ENCODE measurements at regions not wholly inside any gene's neighbourhood (a gene's known extent, or its start where the extent isn't known, plus 50 kb on each side); places are given as distances from the start of the nearest gene placed in this dataset.
"Not testable (repeated sequence)": the region's sequence is repeated elsewhere in the genome, so short reads cannot be mapped to it uniquely, and the experiment has no call there.

DNA sequence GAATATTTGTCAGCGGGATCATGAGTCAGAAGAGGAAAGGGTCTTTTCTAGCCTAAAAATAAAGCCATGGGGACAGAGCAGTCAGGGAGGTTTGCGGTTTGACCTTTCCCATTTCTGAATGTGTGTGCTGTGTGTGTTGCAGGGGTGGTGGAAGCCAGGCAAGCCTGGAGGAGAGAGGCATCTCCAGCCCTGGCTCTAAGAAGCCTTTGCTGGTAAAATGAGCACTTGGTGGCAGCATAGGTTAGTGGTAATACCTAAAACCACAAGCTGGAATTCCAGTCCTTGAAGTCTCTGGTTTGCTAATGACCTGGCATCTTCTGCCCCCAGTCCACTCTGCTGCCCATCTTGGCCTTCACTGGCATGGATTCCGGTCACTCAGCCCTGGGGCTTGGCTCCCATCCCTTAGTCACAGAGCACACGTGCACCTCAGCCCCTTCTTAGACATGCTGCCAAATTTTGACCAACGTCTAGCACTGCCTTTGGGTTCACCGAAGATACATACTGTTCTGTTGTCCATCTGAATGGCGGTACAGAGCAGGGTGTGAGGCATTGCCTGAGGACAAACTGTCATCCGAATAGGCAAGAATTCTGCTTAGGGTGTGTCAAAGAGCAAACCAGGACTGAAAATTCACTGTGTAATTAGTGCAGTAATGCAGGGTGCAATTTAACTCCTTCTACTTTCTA is 52.7 kb downstream of the KCNA5 start:
- no peak for DNase-seq

DNA sequence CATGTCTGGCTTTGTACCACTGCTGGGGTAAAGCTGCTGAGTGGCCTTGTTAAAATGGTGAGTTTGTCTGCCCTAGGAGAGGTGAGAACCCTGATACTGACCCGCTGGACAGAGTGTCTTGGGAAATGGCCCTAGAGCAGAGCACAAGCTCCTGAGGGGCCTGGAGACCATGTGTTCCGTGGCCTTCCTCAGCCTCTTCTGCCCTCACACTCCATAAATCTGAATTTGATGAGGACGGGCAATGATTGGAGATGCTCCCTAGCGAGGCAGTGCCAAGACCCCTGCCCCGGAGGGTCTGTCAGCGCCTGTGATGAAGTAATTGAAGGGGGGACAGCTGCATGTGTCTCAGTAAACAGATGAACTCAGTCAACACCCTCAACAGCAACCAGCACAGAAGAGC is 54.1 kb downstream of the KCNA5 start:
- DNase-seq, result no peak

DNA sequence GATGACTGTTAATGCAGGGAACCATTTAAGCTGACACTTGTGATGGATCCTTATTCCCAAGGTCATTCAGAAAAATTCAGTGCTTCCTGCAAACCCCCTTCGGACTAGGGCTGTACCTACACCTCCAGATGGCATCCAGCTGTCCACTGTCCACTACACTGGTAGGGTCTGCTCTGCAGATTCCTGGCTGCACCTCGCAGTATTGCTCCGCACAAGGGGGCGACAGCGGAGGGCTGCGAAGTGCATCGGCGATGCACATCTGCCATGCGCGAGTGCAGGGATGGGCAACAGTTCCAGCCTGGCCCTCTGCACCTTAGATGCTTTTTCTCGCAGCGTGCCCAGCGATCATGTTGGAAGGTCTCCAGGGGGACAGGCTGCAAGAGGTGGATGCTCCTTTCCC is 55.5 kb downstream of the KCNA5 start:
- DNase-seq, result no peak

DNA sequence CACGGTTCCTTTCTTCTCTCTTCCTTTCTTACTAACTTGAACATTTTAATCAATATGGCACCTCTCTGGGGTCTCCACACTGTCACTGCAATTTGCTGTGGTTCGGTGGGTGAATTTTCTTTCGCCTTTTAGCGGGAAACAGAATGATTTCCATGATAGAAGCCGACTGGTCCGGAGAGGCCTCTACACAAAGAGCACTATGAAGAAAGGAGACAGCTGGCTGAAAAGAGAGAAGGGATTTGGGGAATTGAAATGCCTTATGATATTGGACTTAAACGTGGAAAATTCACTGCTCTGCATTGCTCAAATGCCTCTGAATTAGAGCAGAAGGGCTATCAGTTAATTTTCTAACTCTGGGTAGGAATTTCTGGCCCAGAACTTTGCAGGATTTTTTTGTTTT is 55.9 kb downstream of the KCNA5 start:
- DNase-seq, result no peak

DNA sequence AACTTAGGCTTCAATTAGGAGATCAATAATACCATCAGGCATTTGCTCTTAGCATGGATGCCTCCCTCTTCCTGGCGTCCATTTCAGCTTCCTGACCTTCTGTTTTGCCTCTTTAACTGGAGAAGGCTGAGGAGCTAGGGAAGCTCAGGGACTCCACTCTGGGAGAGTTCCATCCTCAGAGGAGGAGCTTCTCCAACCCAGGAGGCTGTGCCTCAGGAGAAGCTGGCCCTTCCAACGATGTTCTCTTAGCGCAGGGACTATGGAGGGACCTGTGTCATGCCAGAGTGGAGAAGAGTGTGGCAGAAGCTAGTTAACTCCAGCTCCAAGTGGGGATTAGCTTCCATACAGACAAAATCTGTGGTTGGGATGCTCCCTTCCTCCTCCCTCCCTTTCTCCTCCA is 58.0 kb downstream of the KCNA5 start:
- DNase-seq, result no peak

DNA sequence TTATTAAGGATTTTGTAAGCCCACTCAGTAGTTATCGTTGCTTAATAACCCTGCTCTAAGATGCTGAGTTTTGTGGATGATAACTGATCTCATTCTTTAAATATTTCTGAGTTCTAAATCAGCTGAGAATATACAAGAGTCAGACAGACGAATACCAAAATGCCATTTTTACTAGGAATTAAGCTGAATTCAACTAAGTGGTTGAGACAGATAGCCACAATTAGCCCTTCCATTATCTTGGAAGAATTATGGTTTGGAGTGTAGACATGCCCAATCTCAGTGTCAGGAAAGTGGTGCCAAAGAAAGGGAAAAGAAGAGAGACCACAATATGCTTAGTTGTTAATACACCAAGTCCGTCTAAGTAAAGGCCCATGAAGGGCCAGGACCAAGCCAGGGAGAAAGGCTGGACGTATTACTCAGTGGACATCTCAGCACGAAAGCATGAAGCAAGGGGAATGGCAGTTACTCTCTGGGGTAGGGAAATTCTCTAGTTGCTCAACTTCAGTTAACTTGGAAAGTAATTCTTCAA is 58.6 kb downstream of the KCNA5 start:
- no peak for DNase-seq

DNA sequence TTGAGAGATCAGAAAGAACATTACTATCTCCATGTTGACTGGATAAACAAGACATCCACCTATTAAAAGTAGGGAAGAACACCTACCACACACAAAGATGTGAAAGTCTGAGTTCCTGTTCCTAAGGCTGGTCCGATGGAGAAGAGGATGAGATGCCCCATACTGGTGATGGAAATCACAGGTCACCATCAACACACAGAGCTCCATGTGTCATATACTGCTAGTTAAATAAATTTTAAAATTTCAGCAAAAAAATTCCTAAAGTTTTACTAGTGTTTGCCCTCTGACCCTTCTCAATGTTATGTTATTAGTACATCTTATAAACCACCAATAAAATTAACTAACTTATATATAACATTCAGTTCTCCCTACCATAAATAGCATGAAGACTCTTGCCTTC is 59.1 kb downstream of the KCNA5 start:
- no peak for DNase-seq

DNA sequence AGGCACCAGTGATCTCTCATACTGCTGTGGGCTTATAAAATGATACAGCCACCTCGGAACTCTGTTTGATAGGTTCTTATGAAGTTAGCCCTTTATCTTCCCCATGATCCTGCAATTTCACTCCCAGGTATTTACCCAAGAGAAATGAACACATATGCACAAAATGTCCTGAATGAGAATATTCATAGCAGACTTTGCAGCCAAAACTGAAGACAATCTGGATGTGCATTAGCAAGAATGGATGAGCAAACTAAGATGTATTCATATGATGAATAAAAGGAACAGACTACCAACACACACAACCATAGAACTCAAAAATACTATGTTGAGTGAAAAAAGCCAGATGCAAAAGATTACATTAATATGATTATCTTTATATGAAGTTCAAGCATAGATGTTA is 66.7 kb downstream of the KCNA5 start:
- DNase-seq, result no peak

DNA sequence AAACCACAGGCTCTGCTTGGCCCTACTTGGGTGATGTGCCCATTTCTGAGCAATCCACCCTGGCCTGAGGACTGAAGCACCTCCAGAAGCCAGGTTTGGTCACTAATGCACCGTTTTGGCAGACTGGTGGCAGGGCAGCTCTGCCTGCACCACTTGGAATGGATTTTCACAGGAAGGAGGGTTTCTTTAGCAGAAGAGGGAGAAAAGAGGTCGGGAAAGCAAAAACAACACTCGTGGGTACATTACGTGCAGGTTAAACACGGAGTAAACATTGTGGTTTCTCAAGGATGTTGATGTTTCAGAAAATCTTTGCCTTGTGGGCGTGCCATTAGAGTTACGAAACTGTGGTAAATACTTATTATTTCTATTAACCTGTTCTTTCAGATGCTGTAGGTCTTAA is 70.8 kb downstream of the KCNA5 start:
- no peak for DNase-seq

DNA sequence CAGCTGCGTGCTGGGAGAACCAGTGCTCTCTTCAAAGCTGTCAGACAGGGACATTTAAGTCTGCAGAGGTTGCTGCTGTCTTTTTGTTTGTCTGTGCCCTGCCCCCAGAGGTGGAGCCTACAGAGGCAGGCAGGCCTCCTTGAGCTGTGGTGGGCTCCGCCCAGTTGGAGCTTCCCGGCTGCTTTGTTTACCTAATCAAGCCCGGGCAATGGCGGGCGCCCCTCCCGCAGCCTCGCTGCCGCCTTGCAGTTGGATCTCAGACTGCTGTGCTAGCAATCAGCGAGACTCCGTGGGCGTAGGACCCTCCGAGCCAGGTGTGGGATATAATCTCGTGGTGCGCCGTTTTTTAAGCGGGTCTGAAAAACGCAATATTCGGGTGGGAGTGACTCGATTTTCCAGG is 78.1 kb downstream of the KCNA5 start:
- not testable (repeated sequence) for DNase-seq

DNA sequence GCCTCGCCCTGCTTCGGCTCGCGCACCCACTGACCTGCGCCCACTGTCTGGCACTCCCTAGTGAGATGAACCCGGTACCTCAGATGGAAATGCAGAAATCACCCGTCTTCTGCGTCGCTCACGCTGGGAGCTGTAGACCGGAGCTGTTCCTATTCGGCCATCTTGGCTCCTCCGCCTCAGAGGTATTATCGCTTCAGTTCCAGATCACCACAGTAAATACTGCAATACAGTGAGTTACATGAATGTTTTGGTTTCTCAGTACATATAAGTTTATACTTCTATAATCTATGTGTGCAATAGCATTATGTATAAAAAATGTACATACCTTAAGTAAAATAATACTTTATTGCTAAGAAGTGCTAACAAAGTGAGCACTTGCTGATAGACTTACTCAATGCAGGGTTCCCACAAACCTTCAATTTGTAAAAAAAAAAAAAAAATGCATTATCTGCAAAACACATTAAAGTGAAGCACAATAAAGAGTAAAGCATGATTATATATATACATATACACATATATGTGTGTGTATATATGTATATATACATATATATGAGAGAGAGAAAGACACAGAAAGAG is 78.7 kb downstream of the KCNA5 start:
- DNase-seq, result not testable (repeated sequence)

DNA sequence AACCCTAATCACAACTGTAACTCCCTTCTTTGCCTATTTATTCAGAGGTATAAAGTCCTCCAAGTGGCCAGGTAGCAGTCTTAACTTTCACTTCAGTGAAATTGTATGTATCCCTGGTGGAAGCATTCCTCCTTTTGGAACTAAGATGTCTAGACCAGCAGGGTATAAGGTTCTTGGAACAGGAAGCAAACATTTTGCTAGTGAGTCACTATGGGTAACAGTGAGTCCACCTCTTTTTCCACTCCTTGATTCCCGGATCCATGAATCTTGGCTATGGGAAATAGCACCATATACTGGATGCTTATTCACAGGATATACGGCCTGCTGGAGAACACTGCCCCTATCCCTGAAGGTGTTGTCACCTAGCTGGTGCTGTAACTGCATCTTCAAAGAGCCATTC is 80.2 kb downstream of the KCNA5 start:
- DNase-seq, result no peak

DNA sequence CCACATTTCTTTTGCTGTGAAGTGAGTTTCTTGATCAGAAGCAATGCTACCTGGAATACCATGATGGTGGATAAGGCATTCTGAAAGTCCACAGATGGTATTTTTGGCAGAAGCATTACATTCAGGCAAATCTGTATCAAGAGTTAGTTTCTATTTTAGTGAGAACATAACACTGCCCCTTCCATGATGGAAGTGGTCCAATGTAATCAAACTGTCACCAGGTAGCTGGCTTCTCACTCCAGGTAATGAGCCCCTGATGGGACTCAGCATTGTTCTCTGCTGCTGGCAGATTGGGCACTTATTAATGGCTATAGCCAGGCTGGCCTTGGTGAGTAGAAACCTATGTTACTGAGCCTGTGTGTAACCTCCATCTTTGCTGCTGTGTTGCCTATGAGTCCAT is 80.7 kb downstream of the KCNA5 start:
- no peak for DNase-seq

DNA sequence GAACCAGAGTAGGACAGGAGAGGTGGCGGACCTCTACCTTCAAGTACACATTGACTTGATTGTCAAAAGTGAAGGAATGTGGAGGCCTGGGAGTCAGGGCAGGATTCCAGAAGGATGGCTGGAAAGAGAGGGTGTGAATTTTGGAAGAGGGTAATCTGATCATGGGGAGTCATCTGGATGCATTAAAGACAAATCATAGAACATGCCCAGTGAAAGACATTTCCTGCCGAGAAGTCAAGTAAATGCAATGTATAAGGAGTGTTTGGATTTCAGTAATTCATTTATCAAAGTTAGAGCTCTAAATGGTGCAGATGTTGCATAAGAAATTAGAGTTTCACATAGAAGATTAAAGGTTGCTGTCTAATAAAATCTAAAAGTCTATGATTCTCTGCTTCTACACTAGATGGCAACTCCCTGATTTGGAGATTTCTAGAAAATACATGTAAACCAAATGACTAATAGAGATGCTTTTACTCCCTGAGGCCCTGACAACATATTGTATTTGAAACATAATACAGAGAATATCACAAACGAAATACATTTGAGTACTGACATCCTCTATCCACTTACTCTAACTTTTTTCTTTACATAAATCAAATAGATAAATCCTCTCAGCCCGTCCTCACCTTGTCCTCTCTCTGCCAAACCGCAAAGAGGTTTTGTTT is 91.3 kb downstream of the KCNA5 start:
- DNase-seq, result no peak

DNA sequence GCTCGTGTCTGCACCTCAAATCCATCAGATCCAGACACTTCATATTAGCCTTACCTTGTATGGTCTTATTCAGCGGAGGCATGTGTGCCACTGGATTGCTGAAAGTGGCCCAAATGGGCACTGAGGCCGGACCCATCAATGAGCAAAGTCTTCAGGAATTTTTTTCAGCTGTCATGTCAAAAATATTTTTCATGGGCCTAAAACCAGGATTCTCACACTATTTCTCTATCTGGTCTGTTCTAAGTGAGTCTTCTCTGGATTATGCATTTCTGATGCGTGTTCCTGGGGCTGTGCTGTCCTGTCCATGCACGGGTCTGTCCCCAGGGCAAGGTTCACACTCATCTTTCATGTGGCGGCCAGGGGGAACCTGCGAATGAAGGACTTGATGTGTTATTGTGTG is 94.6 kb downstream of the KCNA5 start:
- no peak for DNase-seq

DNA sequence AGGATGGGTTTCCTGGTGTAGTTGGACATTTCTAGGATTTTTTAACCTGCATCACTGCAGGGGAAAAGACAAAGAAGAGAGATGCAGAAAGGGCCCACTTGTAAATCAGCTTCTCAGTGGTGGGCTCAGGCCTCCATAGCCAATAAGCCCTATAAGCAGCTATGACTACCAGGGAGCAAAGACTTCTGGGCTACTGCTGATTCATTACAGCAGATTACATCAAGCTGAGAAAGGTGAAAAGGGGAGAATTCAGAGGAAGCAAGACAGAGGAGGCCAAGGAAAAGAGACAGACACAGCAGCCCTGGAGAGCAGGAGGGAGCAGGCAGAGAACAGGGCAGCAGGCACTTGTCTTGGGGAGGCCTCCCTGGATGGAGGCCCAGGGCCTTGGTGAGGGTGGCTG is 95.2 kb downstream of the KCNA5 start:
- no peak for DNase-seq

DNA sequence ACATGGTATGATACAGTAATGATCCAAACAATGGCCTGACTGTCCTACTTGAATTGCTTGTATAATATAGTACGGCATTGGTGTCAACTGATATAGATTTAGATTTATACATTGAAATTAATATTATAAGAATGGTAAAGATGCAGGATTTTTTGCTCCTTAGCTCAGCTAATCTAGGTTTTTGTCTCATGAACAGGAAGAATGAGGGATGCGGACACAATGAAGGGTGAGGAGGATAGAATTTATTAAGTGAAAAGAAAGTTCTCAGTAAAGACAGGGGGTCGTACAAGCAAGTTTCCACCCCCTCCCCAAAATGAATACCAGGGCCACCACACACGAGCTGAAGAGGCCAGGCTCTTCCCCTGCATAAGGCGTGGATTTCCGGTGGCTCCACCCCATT is 96.1 kb downstream of the KCNA5 start:
- no peak for DNase-seq

DNA sequence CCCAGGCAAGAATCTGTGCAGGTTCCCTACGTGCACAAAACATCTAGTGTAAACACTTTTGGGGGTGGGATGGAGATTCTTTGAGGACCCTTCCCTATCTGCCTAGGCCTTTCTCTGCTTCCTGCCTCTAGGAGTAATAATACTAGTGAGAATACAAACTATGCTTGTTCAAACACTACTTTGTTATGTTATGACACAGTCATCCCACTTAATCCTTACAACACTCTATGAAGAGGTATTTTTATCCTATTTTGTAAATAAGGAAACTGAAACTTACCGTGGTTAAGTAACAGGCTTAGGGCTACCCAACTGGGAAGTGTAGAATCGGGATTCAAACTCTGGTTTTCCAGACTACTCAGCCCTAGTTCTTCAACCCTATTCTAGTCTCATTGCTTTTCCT is 96.5 kb downstream of the KCNA5 start:
- no peak for DNase-seq

DNA sequence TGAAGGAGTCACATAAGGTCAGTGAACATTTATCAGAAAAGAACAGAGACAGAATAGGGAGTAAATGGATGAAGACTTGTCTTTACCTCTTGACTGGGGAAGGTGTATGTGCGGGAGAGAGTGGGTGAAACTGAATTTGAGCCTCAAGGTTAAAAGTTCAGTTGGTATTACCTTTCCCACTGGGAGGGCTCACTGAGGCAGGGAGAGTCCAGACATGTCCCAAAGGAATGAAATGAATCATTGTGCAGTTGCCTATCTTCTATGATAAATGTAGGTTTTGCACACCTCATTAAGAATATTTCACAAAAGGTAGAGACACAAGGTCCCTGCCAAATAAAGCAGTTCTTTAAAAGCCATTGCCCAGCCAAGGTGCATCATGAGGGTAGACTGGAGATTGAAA is 105.2 kb downstream of the KCNA5 start:
- DNase-seq, result no peak

DNA sequence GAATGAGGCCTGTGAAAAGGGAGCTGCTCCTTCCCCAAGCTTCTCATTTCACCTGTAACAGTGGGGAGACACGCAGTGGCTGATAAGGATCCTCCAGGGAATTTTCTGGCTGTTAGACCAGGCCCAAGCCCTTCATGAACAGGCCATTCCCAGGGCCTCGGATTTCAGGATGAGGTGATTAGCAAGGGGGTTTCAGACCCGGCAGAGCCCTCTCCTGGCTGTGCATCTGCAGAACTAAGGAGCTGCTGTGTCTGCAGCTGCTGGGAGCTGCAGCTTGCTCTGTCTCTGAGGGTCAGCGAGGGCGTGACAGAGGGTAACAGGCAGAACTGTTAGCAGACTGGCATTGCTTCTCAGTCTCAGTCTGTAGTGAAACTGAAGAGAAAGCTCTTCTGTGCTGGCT is 110.4 kb downstream of the KCNA5 start:
- DNase-seq, result no peak

DNA sequence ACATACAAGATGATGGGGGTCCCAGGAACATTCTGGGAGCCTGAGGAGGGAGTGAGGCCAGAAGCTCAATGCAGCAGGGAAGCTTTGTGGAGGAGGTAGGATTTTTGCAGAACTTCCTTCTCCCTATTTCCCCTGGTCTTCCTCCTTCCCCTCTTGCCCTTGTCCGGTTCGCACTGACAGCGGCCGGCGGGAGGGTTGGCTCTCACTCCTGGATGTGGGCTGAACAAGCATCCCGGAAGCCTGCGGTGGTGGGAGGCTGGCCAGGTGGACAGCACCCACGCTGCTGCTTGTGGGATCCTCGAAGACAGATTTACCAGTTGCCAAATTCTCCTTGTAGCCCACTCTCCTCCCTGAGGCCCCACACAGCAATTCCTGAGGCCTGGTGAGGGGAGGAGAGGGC is 112.2 kb downstream of the KCNA5 start:
- no peak for DNase-seq

DNA sequence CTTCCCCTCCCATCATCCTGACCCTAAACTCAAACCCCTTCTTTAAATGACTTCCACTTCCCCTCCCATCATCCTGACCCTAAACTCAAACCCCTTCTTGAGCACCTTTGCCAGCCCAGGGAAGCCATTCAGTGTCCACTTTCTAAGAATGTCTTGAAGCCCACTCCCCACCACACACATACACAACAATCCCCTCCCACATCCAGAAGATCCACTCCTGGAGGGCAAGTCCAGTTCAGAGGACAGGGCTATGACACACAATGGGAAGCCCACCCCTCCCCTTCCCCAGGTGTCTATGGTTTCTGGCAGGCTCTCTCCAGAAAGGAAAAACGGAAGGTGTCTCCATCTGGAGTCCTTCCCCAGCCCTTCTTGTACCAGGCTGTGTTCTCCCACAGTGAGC is 117.1 kb downstream of the KCNA5 start:
- no peak for DNase-seq

DNA sequence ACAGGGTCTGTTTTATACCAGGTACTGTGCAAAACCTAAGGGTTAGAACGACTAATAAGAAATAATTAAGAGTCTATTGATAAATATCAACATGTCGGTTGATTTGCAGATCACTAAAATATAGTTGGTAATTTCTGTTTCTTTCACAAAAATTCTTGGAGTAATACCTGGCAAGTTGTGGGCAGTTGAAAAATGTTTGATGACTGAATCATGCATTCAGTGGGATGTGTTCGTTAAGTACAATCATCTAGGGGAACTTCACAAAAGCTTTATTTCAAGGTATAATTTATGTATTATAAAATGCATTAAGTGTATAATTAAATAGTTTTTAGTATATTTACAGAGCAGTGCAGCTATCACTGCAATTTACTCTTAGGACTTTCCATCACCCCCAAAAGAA is 120.0 kb downstream of the KCNA5 start:
- DNase-seq, result no peak

DNA sequence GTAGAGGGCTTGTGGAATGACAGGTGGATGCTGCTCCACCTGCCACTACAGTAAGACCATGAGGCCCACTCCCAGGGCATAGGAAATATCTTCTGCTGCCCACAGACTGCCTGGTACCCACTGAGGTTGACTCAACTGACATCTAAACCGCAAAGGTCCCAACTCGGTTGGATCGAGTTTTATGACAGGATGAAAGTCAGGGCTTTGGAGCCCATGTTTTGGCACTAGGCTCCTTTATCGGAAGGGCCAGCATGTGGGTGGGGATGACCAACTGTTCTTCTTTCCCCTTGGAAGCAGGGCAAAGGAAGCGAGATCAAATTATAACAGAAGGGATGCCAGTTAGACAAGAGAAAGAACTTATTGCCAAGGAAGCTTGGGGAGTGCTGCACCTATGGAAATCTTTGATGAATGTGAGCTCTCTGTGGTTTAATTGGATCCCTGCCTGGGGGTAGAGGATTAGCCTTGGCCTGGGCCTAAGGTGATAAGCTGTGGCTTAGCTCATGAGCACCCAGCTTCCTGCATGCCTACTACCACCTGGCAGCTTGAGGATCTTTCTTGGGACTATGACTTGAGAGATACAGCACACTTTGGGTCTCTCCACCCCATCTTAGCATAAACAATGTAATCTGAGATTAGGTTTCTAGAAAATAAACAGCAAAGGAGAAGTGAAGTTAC is 121.8 kb downstream of the KCNA5 start:
- no peak for DNase-seq
